ENCODE measurements at regions not wholly inside any gene's neighbourhood (a gene's known extent, or its start where the extent isn't known, plus 50 kb on each side); places are given as distances from the start of the nearest gene placed in this dataset.

DNA sequence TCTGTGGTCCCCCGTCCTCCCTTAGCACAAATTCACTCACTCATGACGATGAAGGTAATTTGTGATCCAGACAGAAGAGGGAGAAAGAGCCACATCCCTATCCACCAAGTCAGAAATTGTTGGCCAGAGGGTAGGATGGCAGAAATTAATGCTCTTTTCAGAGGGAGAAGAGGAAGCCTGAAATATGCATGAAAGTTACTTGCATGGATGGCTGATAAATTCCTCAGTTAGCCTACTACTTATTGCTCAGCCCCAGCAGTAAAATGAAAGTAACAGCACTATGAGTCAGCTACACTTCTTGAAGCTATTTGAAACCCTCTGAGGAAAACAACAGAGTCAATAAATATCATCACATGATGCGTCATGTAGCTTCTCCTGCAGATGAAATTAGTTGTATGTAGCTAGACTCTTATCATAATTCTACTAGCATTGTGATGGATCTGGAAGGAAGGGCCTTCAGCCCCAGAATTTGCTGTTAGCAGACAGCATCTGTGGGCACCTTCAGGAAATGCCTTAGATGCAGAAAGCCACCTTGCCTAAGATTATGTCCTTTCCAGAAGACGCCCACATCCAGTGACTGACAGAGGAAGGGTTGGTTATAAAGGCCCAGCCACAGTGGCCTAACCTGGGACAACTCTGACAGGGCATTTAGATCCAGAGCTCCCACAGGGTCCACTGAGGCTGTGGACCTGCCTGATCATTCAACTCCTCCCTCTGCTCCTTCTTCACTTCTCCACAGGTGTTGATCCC, 81.2 kb upstream of the CCDC112 start:
- Mint-ChIP-seq H3K4me3 (peak overlapping the region; percentile 73), H3K36me3 (ENCODE audit: low read depth) (no peaks in the 10 kb centered on the region), H3K9me3 (no peaks in the 10 kb centered on the region), H3K27me3 (ENCODE audit: insufficient read depth) (no peaks in the 10 kb centered on the region), H3K4me1 (ENCODE audit: low read depth) (peaks cover 52% of the 10 kb centered on the region), H3K27ac (peak overlapping the region; percentile 73)
- TF ChIP-seq, protein P1, sequence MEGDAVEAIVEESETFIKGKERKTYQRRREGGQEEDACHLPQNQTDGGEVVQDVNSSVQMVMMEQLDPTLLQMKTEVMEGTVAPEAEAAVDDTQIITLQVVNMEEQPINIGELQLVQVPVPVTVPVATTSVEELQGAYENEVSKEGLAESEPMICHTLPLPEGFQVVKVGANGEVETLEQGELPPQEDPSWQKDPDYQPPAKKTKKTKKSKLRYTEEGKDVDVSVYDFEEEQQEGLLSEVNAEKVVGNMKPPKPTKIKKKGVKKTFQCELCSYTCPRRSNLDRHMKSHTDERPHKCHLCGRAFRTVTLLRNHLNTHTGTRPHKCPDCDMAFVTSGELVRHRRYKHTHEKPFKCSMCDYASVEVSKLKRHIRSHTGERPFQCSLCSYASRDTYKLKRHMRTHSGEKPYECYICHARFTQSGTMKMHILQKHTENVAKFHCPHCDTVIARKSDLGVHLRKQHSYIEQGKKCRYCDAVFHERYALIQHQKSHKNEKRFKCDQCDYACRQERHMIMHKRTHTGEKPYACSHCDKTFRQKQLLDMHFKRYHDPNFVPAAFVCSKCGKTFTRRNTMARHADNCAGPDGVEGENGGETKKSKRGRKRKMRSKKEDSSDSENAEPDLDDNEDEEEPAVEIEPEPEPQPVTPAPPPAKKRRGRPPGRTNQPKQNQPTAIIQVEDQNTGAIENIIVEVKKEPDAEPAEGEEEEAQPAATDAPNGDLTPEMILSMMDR (IDR thresholded peaks at IDR 0.05), result peak; percentile 75
- peak; percentile 97 for DNase-seq

DNA sequence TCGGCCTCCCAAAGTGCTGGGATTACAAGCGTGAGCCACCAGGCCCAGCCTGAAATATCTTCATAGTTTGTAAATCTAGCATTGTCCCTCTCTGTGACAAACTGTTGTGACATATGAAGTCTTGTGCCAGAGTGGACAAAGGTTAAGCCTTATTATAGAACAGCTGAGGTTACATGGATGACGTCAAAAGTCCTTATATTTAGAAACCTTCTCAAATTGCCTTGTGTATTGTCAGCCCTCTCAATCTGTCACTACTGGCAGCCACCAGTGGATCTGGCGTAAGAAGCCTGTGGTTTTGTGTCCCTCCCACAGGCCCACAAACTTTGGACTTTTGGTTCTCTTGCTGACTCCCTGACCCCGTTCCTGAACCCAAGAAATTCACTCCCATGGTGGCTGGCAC, 79.4 kb upstream of the CCDC112 start:
- no peaks in the 10 kb centered on the region for H3K27me3 Mint-ChIP-seq (ENCODE audit: insufficient read depth)
- H3K4me3 Mint-ChIP-seq, result no peak overlapping the region
- TF ChIP-seq, protein P1 (IDR thresholded peaks at IDR 0.05), result no peak
- no peak for DNase-seq
- peaks cover 52% of the 10 kb centered on the region for H3K4me1 Mint-ChIP-seq (ENCODE audit: low read depth)
- H3K27ac Mint-ChIP-seq, result no peak overlapping the region
- H3K9me3 Mint-ChIP-seq, result no peaks in the 10 kb centered on the region
- no peaks in the 10 kb centered on the region for H3K36me3 Mint-ChIP-seq (ENCODE audit: low read depth)

DNA sequence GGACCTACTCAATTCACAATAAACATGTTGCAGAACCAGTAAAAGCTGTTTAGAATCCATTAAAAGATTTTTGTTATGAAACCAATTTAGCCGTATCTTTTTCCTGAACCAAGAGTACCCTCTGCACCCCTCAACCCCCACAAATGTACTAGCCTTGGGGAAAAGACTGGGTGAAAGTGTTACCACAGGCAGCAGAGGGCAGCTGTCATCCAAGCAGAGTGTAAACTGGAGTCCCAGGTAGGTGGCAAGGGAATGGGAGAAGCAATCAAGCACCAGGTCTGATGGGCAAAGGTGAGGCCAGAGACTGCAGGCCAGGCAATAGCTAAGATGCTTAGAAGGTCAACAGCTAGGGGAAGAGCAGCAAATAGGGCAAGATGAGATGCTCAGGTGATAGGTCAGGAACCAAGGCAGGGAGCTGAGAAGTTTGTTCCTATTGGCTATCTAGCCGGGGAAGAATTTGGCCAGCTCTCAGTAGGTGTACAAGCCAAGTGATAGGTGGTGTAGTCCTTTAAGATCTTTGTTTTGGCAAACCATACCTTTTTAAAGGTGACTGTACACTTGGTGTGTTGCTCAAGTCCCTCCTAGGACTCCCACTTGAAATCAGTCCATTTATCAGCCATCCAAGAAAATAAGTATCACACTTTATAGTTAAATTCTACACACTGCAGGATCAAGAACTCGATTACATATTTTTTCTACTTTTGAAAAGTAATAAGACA, 77.8 kb upstream of the CCDC112 start:
- Mint-ChIP-seq H3K36me3 (ENCODE audit: low read depth) (no peaks in the 10 kb centered on the region), H3K27ac (no peak overlapping the region), H3K4me3 (no peak overlapping the region), H3K4me1 (ENCODE audit: low read depth) (peaks cover 44% of the 10 kb centered on the region), H3K27me3 (ENCODE audit: insufficient read depth) (no peaks in the 10 kb centered on the region), H3K9me3 (no peaks in the 10 kb centered on the region)
- no peak for DNase-seq
- TF ChIP-seq, protein P1 (IDR thresholded peaks at IDR 0.05), result no peak; the same call in 1 of the 2 replicates

DNA sequence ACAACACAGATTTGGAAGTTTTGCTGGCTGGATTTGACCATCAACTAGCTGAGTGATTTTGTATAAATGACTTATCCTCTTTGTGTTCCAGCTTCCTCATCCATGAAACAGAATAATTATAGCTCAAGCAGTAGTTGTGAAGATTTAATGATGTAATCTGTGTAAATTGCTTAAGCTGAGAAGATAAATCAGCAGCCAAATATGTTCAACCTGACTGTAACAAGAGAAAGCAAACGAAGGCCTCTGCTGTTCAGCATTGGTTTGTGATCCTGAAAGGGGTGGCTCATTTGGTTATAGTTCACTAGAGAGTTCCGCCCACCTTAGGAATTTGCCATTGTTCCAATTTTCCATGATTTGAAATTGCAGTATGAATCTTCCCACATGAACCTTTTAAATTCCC, 75.7 kb upstream of the CCDC112 start:
- TF ChIP-seq, protein P1 (IDR thresholded peaks at IDR 0.05), result no peak
- H3K27me3 Mint-ChIP-seq (ENCODE audit: insufficient read depth), result no peaks in the 10 kb centered on the region
- H3K4me1 Mint-ChIP-seq (ENCODE audit: low read depth), result peaks cover 32% of the 10 kb centered on the region
- H3K36me3 Mint-ChIP-seq (ENCODE audit: low read depth), result no peaks in the 10 kb centered on the region; the same call in 1 of the 2 replicates
- H3K4me3 Mint-ChIP-seq, result no peak overlapping the region
- H3K9me3 Mint-ChIP-seq, result no peaks in the 10 kb centered on the region
- no peak for DNase-seq
- H3K27ac Mint-ChIP-seq, result no peak overlapping the region

DNA sequence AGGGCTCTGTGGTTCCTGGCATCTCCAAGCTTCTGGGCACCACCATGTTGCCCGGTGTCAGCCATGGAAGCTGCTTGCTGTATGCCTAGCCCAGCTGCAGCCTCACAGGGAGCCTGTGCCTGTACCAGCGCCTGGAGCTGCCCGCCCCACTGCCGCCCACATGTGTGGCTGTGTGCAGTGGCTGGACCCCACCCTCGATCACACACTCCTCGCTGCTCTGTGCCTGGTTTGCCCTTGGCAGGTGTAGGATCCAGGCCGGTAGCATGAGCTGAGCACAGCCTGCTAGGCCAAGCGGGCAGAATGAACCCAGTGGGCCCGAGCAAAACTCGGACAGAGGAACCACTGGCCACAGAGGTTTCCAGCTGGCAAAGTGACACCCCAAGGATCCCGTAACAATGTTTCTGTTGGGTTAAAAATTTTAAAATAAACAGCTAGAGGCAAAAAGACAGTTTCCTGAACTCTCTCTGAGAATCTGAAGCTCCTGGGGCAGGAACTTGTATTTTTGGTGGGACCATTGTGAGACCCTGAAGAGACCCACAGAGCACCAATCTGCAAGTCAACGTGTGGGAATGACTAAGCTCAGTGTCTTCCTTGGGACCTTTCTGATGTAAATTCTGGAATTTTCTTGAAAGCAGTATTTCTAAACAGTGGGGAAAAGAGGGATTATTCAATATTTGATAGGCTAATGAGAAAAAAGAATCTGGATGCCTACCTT, 73.1 kb upstream of the CCDC112 start:
- Mint-ChIP-seq H3K9me3 (no peaks in the 10 kb centered on the region), H3K27me3 (ENCODE audit: insufficient read depth) (no peaks in the 10 kb centered on the region), H3K4me3 (no peak overlapping the region), H3K36me3 (ENCODE audit: low read depth) (no peaks in the 10 kb centered on the region; the same call in 1 of the 2 replicates), H3K27ac (no peak overlapping the region), H3K4me1 (ENCODE audit: low read depth) (peaks cover 42% of the 10 kb centered on the region)
- TF ChIP-seq, protein P1 (IDR thresholded peaks at IDR 0.05), result no peak
- no peak for DNase-seq

Data from HFFc6 (cell line).